ENCODE measurements at regions not wholly inside any gene's neighbourhood (a gene's known extent, or its start where the extent isn't known, plus 50 kb on each side); places are given as distances from the start of the nearest gene placed in this dataset.

- no peak for DNase-seq (ENCODE audit: extremely low spot score)
- H3K4me1 ChIP-seq = no peaks in the 10 kb centered on the region
- H3K4me3 ChIP-seq = no peak overlapping the region
- H3K36me3 ChIP-seq = no peaks in the 10 kb centered on the region
- H3K9me3 ChIP-seq = no peaks in the 10 kb centered on the region
- H3K27ac ChIP-seq (replicated peaks in 1 of 4) = no peak overlapping the region
- WGBS = 78% methylated on average over 2 of the region's 2 CpGs
- intact Hi-C loops (cut with DNase I) = no loop called here
- H3K27me3 ChIP-seq = no peaks in the 10 kb centered on the region
- TF ChIP-seq CTCF (IDR thresholded peaks at IDR 0.05) (no peak), POLR2A (IDR thresholded peaks at IDR 0.05; ENCODE audit: low read depth) (no peak), EP300 (IDR thresholded peaks at IDR 0.05) (no peak), POLR2AphosphoS5 (IDR thresholded peaks at IDR 0.05) (no peak)
Measured at GRCh38 chr10:90403211-90404000, 454.4 kb downstream of the HTR7 start.

GRCh38 chr10:90407131-90407530 is 450.7 kb downstream of the HTR7 start:
- peaks cover 0 to 8% (median 3%) of the 10 kb centered on the region in 4 donors for H3K9me3 ChIP-seq
- H3K27ac ChIP-seq (replicated peaks in 1 of 4) = no peak overlapping the region
- TF ChIP-seq CTCF (IDR thresholded peaks at IDR 0.05) = no peak
- TF ChIP-seq EP300 (IDR thresholded peaks at IDR 0.05) = no peak
- TF ChIP-seq POLR2A (IDR thresholded peaks at IDR 0.05; ENCODE audit: low read depth) = no peak
- TF ChIP-seq POLR2AphosphoS5 (IDR thresholded peaks at IDR 0.05) = no peak
- no peak overlapping the region for H3K4me3 ChIP-seq
- DNase-seq (ENCODE audit: extremely low spot score) = no peak
- H3K4me1 ChIP-seq = no peaks in the 10 kb centered on the region
- H3K36me3 ChIP-seq = no peaks in the 10 kb centered on the region
- H3K27me3 ChIP-seq = no peaks in the 10 kb centered on the region
- 60% methylated on average over 3 of the region's 3 CpGs for WGBS
- intact Hi-C loops (cut with DNase I) = no loop called here

- WGBS = 57% methylated on average over 2 of the region's 2 CpGs
- Histone ChIP-seq H3K4me3 (no peak overlapping the region), H3K27me3 (no peaks in the 10 kb centered on the region), H3K4me1 (no peaks in the 10 kb centered on the region), H3K27ac (replicated peaks in 1 of 4) (no peak overlapping the region), H3K36me3 (no peaks in the 10 kb centered on the region), H3K9me3 (peaks cover 0 to 8% (median 3%) of the 10 kb centered on the region in 4 donors)
- intact Hi-C loops (cut with DNase I) = no loop called here
- no peak for DNase-seq (ENCODE audit: extremely low spot score)
- TF ChIP-seq POLR2A (IDR thresholded peaks at IDR 0.05; ENCODE audit: low read depth) (no peak), EP300 (IDR thresholded peaks at IDR 0.05) (no peak), CTCF (IDR thresholded peaks at IDR 0.05) (no peak), POLR2AphosphoS5 (IDR thresholded peaks at IDR 0.05) (no peak)
Measured at GRCh38 chr10:90407851-90408250, 450.0 kb downstream of the HTR7 start.

- H3K4me1 ChIP-seq = no peaks in the 10 kb centered on the region
- no peak for TF ChIP-seq POLR2A (IDR thresholded peaks at IDR 0.05; ENCODE audit: low read depth)
- TF ChIP-seq CTCF (IDR thresholded peaks at IDR 0.05) = no peak
- TF ChIP-seq EP300 (IDR thresholded peaks at IDR 0.05) = no peak
- TF ChIP-seq POLR2AphosphoS5 (IDR thresholded peaks at IDR 0.05) = no peak
Measured at GRCh38 chr10:90412582-90412981, 445.3 kb downstream of the HTR7 start.

GRCh38 chr10:90413196-90413595 is 444.6 kb downstream of the HTR7 start:
- no peak for DNase-seq (ENCODE audit: extremely low spot score)
- Histone ChIP-seq H3K36me3 (no peaks in the 10 kb centered on the region), H3K27me3 (no peaks in the 10 kb centered on the region), H3K4me1 (no peaks in the 10 kb centered on the region), H3K4me3 (no peak overlapping the region), H3K9me3 (peaks cover 0 to 8% (median 3%) of the 10 kb centered on the region in 4 donors), H3K27ac (replicated peaks in 1 of 4) (no peak overlapping the region)
- intact Hi-C loops (cut with DNase I) = no loop called here
- TF ChIP-seq CTCF (IDR thresholded peaks at IDR 0.05) = no peak
- no peak for TF ChIP-seq EP300 (IDR thresholded peaks at IDR 0.05)
- TF ChIP-seq POLR2AphosphoS5 (IDR thresholded peaks at IDR 0.05) = no peak
- no peak for TF ChIP-seq POLR2A (IDR thresholded peaks at IDR 0.05; ENCODE audit: low read depth)
- 60% methylated on average over 3 of the region's 3 CpGs for WGBS

More at GRCh38 chr10:90412582-90412981, 445.3 kb downstream of the HTR7 start:
- no peak for DNase-seq (ENCODE audit: extremely low spot score)
- Histone ChIP-seq H3K9me3 (peaks cover 0 to 8% (median 3%) of the 10 kb centered on the region in 4 donors), H3K27me3 (no peaks in the 10 kb centered on the region), H3K36me3 (no peaks in the 10 kb centered on the region), H3K27ac (replicated peaks in 1 of 4) (no peak overlapping the region), H3K4me3 (no peak overlapping the region)
- intact Hi-C loops (cut with DNase I) = no loop called here

All from esophagus muscularis mucosa (tissue), 4 donors.